ENCODE measurements at regions not wholly inside any gene's neighbourhood (a gene's known extent, or its start where the extent isn't known, plus 50 kb on each side); places are given as distances from the start of the nearest gene placed in this dataset.

DNA sequence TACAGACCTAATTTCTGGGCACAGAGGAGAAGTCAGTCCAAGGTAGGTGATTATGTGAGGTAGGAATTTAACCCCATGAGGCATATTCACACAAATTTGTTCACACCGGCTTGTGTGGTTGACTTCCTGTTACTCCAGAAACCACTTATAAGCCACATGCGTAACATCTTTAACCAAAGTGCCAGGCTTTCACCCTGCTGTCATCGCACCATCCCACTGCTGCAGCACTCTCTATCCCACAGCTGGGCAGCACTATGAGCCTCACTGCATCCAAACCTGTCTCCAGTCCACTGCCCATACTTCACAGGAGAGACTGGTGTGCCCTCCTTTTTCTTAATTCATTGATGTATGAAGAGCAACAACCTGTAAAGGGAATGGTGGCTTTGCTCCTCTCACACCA lies 128.2 kb upstream of the ARGLU1 start:
- ATAC-seq (ENCODE audit: poor library complexity) (no peak), DNase-seq (peak in 1 of 14 experiments; percentile 34)
- Mint-ChIP-seq H3K4me1 (ENCODE audit: low read depth) (no peaks in the 10 kb centered on the region), H3K4me3 (no peak overlapping the region), H3K27me3 (no peaks in the 10 kb centered on the region), H3K36me3 (ENCODE audit: low read depth) (no peaks in the 10 kb centered on the region), H3K9me3 (no peaks in the 10 kb centered on the region), H3K27ac (no peak overlapping the region)
- Histone ChIP-seq H3K27ac (ENCODE audit: low read depth in 1 of 2, low read length in 2 of 2) (no peak overlapping the region), H3K27me3 (ENCODE audit: control insufficient read depth in 1 of 2, insufficient read depth in 2 of 2, low read length in 2 of 2) (no peaks in the 10 kb centered on the region), H3K4me3 (ENCODE audit: low read length) (no peak overlapping the region), H3K9me3 (ENCODE audit: control insufficient read depth in 1 of 2, insufficient read depth in 1 of 2, low read length in 2 of 2) (peaks cover 0 to 4% of the 10 kb centered on the region in 2 experiments), H3K36me3 (ENCODE audit: insufficient read depth, low read length) (no peaks in the 10 kb centered on the region), H3K4me1 (ENCODE audit: insufficient read depth, low read length) (no peaks in the 10 kb centered on the region)
- TF ChIP-seq CTCF (IDR thresholded peaks at IDR 0.05) = no peak
- intact Hi-C loops (cut with DNase I, micrococcal nuclease) = no loop called here
- POLR2A ChIA-PET = no interaction called here
- CTCF ChIA-PET = no interaction called here

GRCh38 chr13:106695139-106695538 lies 127.2 kb upstream of the ARGLU1 start:
- no peaks in the 10 kb centered on the region for H3K36me3 ChIP-seq (ENCODE audit: insufficient read depth, low read length)
- no peak overlapping the region for H3K27ac ChIP-seq (ENCODE audit: low read depth in 1 of 2, low read length in 2 of 2)
- H3K9me3 Mint-ChIP-seq = no peaks in the 10 kb centered on the region
- no peak overlapping the region for H3K4me3 ChIP-seq (ENCODE audit: low read length)
- H3K4me3 Mint-ChIP-seq = no peak overlapping the region
- H3K27me3 Mint-ChIP-seq = no peaks in the 10 kb centered on the region
- ATAC-seq (ENCODE audit: poor library complexity) (no peak), DNase-seq (no peak)
- TF ChIP-seq CTCF (IDR thresholded peaks at IDR 0.05) = no peak
- ChIA-PET POLR2A (no interaction called here), CTCF (no interaction called here)
- H3K36me3 Mint-ChIP-seq (ENCODE audit: low read depth) = no peaks in the 10 kb centered on the region
- H3K27ac Mint-ChIP-seq = no peak overlapping the region
- no peaks in the 10 kb centered on the region for H3K4me1 Mint-ChIP-seq (ENCODE audit: low read depth)
- no peaks in the 10 kb centered on the region for H3K27me3 ChIP-seq (ENCODE audit: control insufficient read depth in 1 of 2, insufficient read depth in 2 of 2, low read length in 2 of 2)
- no peaks in the 10 kb centered on the region for H3K4me1 ChIP-seq (ENCODE audit: insufficient read depth, low read length)
- intact Hi-C loops (cut with DNase I, micrococcal nuclease) = no loop called here
- H3K9me3 ChIP-seq (ENCODE audit: control insufficient read depth in 1 of 2, insufficient read depth in 1 of 2, low read length in 2 of 2) = peaks cover 0 to 4% of the 10 kb centered on the region in 2 experiments

DNA sequence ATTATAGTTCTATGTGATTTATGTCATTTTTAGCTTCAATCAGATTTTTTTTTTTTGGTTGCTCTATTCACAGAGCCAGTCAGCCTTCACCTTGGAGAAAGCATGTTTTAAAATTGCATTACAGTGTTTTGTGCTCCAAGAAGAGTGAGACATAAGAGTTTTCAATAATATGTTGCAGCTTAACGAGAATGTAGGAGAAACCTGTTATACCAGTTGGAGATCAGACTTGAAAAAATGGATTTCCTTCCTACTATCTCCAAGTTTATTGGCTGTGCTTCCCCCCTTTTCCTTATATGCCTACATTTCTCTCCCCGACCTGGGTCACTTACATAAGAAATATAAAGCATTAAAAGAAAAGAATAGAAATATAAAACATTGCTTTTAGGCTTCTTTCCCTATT lies 123.9 kb upstream of the ARGLU1 start:
- TF ChIP-seq CTCF (IDR thresholded peaks at IDR 0.05) = no peak
- H3K36me3 ChIP-seq (ENCODE audit: insufficient read depth, low read length) = no peaks in the 10 kb centered on the region
- H3K4me1 ChIP-seq (ENCODE audit: insufficient read depth, low read length) = no peaks in the 10 kb centered on the region
- no peak overlapping the region for H3K27ac Mint-ChIP-seq
- H3K9me3 ChIP-seq (ENCODE audit: control insufficient read depth in 1 of 2, insufficient read depth in 1 of 2, low read length in 2 of 2) = no peaks in the 10 kb centered on the region
- no peaks in the 10 kb centered on the region for H3K36me3 Mint-ChIP-seq (ENCODE audit: low read depth)
- H3K4me1 Mint-ChIP-seq (ENCODE audit: low read depth) = no peaks in the 10 kb centered on the region
- ATAC-seq (ENCODE audit: poor library complexity) (no peak), DNase-seq (no peak)
- intact Hi-C loops (cut with DNase I, micrococcal nuclease) = no loop called here
- no peak overlapping the region for H3K4me3 ChIP-seq (ENCODE audit: low read length)
- no peak overlapping the region for H3K27ac ChIP-seq (ENCODE audit: low read depth in 1 of 2, low read length in 2 of 2)
- ChIA-PET POLR2A (no interaction called here), CTCF (no interaction called here)
- H3K27me3 ChIP-seq (ENCODE audit: control insufficient read depth in 1 of 2, insufficient read depth in 2 of 2, low read length in 2 of 2) = no peaks in the 10 kb centered on the region
- no peaks in the 10 kb centered on the region for H3K9me3 Mint-ChIP-seq
- H3K4me3 Mint-ChIP-seq = no peak overlapping the region
- no peaks in the 10 kb centered on the region for H3K27me3 Mint-ChIP-seq

Measured in CD4-positive, alpha-beta T cell (primary cell).